WTC11 (cell line): ENCODE measurements at regions not wholly inside any gene's neighbourhood (a gene's known extent, or its start where the extent isn't known, plus 50 kb on each side); places are given as distances from the start of the nearest gene placed in this dataset.

ENCODE experiments used
- ATAC-seq: fragments of 200-7000 bp; cut with Tn5 transposase; 2 replicates; pipeline ENCODE4 v1.10.0; 2021; ENCODE audit warnings: mild to moderate bottlenecking, moderate library complexity
- CTCF ChIA-PET: fragments of 300-600 bp; sonication (Branson Sonifier 250); formaldehyde crosslinking; loops from one replicate; lab custom pipeline; 2021; ENCODE audit warnings: antibody characterized with exemption; lab: Charles Lee
- POLR2A ChIA-PET: fragments of 350-600 bp; sonication (Branson Sonifier 250); formaldehyde crosslinking; loops from one replicate; lab custom pipeline; 2021; ENCODE audit warnings: antibody characterized with exemption; lab: Charles Lee
- DNase-seq: peaks from one replicate; pipeline ENCODE4 v3.0.0; 2021; ENCODE audit warnings: low spot score
- H3K27ac Mint-ChIP-seq: 2 replicates; pipeline ENCODE4 v1.8.0; 2021; ENCODE audit warnings: mixed read lengths
- H3K27me3 Mint-ChIP-seq: 2 replicates; pipeline ENCODE4 v1.8.0; 2021; ENCODE audit warnings: low read depth, mild to moderate bottlenecking, moderate library complexity, mixed read lengths
- H3K36me3 Mint-ChIP-seq: 2 replicates; pipeline ENCODE4 v1.8.0; 2021; ENCODE audit warnings: mixed read lengths
- H3K4me1 Mint-ChIP-seq: 2 replicates; pipeline ENCODE4 v1.8.0; 2022; ENCODE audit warnings: mixed read lengths
- H3K4me3 Mint-ChIP-seq: 2 replicates; pipeline ENCODE4 v1.8.0; 2021; ENCODE audit warnings: mild to moderate bottlenecking, moderate library complexity, mixed read lengths
- H3K9me3 Mint-ChIP-seq: 2 replicates; pipeline ENCODE4 v1.8.0; 2021; ENCODE audit warnings: mixed read lengths
- ELF4 ChIP-seq: sonication (generic); formaldehyde crosslinking; IDR thresholded peaks from 2 replicates; pipeline ENCODE4 v1.8.1; 2022; ENCODE audit warnings: low read depth, mild to moderate bottlenecking, moderate library complexity, missing genetic modification reagents
- EMX1 ChIP-seq: fragments of 250-450 bp; sonication (Bioruptor Pico); IDR thresholded peaks from 2 replicates; pipeline ENCODE4 v1.8.0; 2021; ENCODE audit warnings: mild to moderate bottlenecking
- ESRRA ChIP-seq: sonication (generic); formaldehyde crosslinking; IDR thresholded peaks from 2 replicates; pipeline ENCODE4 v1.8.1; 2022; ENCODE audit warnings: mild to moderate bottlenecking, missing genetic modification reagents, borderline replicate concordance
- GRHL2 ChIP-seq: fragments of 250-450 bp; sonication (Bioruptor Pico); IDR thresholded peaks from 2 replicates; pipeline ENCODE4 v1.8.0; 2022; ENCODE audit warnings: mild to moderate bottlenecking, moderate library complexity; ENCODE audit not compliant: insufficient replicate concordance, severe bottlenecking
- NFE2L1 ChIP-seq: sonication (generic); formaldehyde crosslinking; IDR thresholded peaks from 2 replicates; pipeline ENCODE4 v1.8.1; 2023; ENCODE audit warnings: missing genetic modification reagents
- NR1H2 ChIP-seq: sonication (generic); formaldehyde crosslinking; IDR thresholded peaks from 2 replicates; pipeline ENCODE4 v1.9.0; 2021; ENCODE audit warnings: mild to moderate bottlenecking, moderate library complexity, missing genetic modification reagents
- TCF7 ChIP-seq: sonication (generic); formaldehyde crosslinking; IDR thresholded peaks from 2 replicates; pipeline ENCODE4 v1.8.0; 2022; ENCODE audit warnings: mild to moderate bottlenecking, low read depth, missing genetic modification reagents, moderate library complexity
- TEAD4 ChIP-seq: sonication (generic); formaldehyde crosslinking; IDR thresholded peaks from 2 replicates; pipeline ENCODE4 v1.8.0; 2022; ENCODE audit warnings: mild to moderate bottlenecking, missing genetic modification reagents
- ZBTB21 ChIP-seq: sonication (generic); formaldehyde crosslinking; IDR thresholded peaks from 2 replicates; pipeline ENCODE4 v1.8.1; 2023; ENCODE audit warnings: mild to moderate bottlenecking, missing genetic modification reagents, borderline replicate concordance
- ZNF121 ChIP-seq: sonication (generic); formaldehyde crosslinking; IDR thresholded peaks from 2 replicates; pipeline ENCODE4 v1.8.0; 2023; ENCODE audit warnings: missing genetic modification reagents
- TF ChIP-seq, protein P1 (sequence below): sonication (generic); formaldehyde crosslinking; conservative IDR thresholded peaks from 2 replicates; pipeline ENCODE4 v1.8.1; 2023; ENCODE audit warnings: mild to moderate bottlenecking, low read depth, missing genetic modification reagents, moderate library complexity
- TF ChIP-seq, protein P2 (sequence below): sonication (generic); formaldehyde crosslinking; IDR thresholded peaks from 2 replicates; pipeline ENCODE4 v1.8.1; 2022; ENCODE audit warnings: low read depth, missing genetic modification reagents, borderline replicate concordance
- TF ChIP-seq, protein P3 (sequence below): sonication (generic); formaldehyde crosslinking; IDR thresholded peaks from 2 replicates; pipeline ENCODE4 v1.8.1; 2022; ENCODE audit warnings: missing genetic modification reagents, borderline replicate concordance
- TF ChIP-seq, protein P4 (sequence below): fragments of 250-450 bp; sonication (Bioruptor Pico); IDR thresholded peaks from 2 replicates; pipeline ENCODE4 v1.9.0; 2021; ENCODE audit warnings: mild to moderate bottlenecking
- TF ChIP-seq, protein P5 (sequence below): sonication (generic); formaldehyde crosslinking; IDR thresholded peaks from 2 replicates; pipeline ENCODE4 v1.8.1; 2023; ENCODE audit warnings: mild to moderate bottlenecking, missing genetic modification reagents
- TF ChIP-seq, protein P6 (sequence below): sonication (generic); formaldehyde crosslinking; IDR thresholded peaks from 2 replicates; pipeline ENCODE4 v1.8.0; 2022; ENCODE audit warnings: mild to moderate bottlenecking, missing genetic modification reagents
- TF ChIP-seq, protein P7 (sequence below): sonication (generic); formaldehyde crosslinking; IDR thresholded peaks from 2 replicates; pipeline ENCODE4 v1.8.0; 2023; ENCODE audit warnings: mild to moderate bottlenecking, missing genetic modification reagents

DNA sequence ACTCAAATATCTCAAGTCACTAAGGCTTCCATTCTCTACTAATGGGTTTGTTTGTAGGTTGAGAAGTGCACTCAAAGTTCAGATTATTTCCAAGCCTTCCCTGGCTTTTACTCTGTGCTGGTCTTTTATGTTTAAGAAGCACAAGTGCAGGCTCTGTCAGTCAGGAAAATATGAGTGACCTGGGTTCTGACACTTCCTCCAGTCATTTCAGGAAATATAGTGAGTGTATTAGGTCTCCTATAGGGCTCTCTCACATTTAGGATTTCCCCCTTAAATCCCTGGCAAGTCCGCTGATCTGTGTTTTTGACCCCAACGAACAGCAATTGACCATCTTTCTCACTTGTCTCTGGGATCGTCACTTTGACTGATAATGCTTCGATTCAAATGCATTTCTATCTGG lies 210.2 kb downstream of the ARPP21 start:
- Mint-ChIP-seq H3K4me3 (no peak overlapping the region), H3K9me3 (no peaks in the 10 kb centered on the region), H3K27me3 (no peaks in the 10 kb centered on the region), H3K4me1 (no peaks in the 10 kb centered on the region), H3K36me3 (no peaks in the 10 kb centered on the region), H3K27ac (no peak overlapping the region)
- ChIA-PET CTCF (no interaction called here), POLR2A (no interaction called here)
- DNase-seq = no peak
- TF ChIP-seq NFE2L1 (CRISPR knock-in tag) (no peak), TCF7 (CRISPR knock-in tag) (no peak), TEAD4 (CRISPR knock-in tag) (no peak), ESRRA (CRISPR knock-in tag) (no peak), EMX1 (CRISPR knock-in tag) (no peak), NR1H2 (CRISPR knock-in tag) (no peak), ELF4 (CRISPR knock-in tag) (no peak), GRHL2 (CRISPR knock-in tag) (no peak), ZNF121 (CRISPR knock-in tag) (no peak), ZBTB21 (no peak)
- TF ChIP-seq, protein P1, sequence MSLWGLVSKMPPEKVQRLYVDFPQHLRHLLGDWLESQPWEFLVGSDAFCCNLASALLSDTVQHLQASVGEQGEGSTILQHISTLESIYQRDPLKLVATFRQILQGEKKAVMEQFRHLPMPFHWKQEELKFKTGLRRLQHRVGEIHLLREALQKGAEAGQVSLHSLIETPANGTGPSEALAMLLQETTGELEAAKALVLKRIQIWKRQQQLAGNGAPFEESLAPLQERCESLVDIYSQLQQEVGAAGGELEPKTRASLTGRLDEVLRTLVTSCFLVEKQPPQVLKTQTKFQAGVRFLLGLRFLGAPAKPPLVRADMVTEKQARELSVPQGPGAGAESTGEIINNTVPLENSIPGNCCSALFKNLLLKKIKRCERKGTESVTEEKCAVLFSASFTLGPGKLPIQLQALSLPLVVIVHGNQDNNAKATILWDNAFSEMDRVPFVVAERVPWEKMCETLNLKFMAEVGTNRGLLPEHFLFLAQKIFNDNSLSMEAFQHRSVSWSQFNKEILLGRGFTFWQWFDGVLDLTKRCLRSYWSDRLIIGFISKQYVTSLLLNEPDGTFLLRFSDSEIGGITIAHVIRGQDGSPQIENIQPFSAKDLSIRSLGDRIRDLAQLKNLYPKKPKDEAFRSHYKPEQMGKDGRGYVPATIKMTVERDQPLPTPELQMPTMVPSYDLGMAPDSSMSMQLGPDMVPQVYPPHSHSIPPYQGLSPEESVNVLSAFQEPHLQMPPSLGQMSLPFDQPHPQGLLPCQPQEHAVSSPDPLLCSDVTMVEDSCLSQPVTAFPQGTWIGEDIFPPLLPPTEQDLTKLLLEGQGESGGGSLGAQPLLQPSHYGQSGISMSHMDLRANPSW (CRISPR knock-in tag) = no peak
- TF ChIP-seq, protein P2, sequence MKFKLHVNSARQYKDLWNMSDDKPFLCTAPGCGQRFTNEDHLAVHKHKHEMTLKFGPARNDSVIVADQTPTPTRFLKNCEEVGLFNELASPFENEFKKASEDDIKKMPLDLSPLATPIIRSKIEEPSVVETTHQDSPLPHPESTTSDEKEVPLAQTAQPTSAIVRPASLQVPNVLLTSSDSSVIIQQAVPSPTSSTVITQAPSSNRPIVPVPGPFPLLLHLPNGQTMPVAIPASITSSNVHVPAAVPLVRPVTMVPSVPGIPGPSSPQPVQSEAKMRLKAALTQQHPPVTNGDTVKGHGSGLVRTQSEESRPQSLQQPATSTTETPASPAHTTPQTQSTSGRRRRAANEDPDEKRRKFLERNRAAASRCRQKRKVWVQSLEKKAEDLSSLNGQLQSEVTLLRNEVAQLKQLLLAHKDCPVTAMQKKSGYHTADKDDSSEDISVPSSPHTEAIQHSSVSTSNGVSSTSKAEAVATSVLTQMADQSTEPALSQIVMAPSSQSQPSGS (CRISPR knock-in tag) = no peak
- TF ChIP-seq, protein P3, sequence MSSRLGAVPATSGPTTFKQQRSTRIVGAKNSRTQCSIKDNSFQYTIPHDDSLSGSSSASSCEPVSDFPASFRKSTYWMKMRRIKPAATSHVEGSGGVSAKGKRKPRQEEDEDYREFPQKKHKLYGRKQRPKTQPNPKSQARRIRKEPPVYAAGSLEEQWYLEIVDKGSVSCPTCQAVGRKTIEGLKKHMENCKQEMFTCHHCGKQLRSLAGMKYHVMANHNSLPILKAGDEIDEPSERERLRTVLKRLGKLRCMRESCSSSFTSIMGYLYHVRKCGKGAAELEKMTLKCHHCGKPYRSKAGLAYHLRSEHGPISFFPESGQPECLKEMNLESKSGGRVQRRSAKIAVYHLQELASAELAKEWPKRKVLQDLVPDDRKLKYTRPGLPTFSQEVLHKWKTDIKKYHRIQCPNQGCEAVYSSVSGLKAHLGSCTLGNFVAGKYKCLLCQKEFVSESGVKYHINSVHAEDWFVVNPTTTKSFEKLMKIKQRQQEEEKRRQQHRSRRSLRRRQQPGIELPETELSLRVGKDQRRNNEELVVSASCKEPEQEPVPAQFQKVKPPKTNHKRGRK (CRISPR knock-in tag) = no peak
- TF ChIP-seq, protein P4, sequence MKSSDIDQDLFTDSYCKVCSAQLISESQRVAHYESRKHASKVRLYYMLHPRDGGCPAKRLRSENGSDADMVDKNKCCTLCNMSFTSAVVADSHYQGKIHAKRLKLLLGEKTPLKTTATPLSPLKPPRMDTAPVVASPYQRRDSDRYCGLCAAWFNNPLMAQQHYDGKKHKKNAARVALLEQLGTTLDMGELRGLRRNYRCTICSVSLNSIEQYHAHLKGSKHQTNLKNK = no peak
- TF ChIP-seq, protein P5, sequence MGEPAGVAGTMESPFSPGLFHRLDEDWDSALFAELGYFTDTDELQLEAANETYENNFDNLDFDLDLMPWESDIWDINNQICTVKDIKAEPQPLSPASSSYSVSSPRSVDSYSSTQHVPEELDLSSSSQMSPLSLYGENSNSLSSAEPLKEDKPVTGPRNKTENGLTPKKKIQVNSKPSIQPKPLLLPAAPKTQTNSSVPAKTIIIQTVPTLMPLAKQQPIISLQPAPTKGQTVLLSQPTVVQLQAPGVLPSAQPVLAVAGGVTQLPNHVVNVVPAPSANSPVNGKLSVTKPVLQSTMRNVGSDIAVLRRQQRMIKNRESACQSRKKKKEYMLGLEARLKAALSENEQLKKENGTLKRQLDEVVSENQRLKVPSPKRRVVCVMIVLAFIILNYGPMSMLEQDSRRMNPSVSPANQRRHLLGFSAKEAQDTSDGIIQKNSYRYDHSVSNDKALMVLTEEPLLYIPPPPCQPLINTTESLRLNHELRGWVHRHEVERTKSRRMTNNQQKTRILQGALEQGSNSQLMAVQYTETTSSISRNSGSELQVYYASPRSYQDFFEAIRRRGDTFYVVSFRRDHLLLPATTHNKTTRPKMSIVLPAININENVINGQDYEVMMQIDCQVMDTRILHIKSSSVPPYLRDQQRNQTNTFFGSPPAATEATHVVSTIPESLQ = no peak
- TF ChIP-seq, protein P6, sequence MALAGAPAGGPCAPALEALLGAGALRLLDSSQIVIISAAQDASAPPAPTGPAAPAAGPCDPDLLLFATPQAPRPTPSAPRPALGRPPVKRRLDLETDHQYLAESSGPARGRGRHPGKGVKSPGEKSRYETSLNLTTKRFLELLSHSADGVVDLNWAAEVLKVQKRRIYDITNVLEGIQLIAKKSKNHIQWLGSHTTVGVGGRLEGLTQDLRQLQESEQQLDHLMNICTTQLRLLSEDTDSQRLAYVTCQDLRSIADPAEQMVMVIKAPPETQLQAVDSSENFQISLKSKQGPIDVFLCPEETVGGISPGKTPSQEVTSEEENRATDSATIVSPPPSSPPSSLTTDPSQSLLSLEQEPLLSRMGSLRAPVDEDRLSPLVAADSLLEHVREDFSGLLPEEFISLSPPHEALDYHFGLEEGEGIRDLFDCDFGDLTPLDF (CRISPR knock-in tag) = no peak
- TF ChIP-seq, protein P7, sequence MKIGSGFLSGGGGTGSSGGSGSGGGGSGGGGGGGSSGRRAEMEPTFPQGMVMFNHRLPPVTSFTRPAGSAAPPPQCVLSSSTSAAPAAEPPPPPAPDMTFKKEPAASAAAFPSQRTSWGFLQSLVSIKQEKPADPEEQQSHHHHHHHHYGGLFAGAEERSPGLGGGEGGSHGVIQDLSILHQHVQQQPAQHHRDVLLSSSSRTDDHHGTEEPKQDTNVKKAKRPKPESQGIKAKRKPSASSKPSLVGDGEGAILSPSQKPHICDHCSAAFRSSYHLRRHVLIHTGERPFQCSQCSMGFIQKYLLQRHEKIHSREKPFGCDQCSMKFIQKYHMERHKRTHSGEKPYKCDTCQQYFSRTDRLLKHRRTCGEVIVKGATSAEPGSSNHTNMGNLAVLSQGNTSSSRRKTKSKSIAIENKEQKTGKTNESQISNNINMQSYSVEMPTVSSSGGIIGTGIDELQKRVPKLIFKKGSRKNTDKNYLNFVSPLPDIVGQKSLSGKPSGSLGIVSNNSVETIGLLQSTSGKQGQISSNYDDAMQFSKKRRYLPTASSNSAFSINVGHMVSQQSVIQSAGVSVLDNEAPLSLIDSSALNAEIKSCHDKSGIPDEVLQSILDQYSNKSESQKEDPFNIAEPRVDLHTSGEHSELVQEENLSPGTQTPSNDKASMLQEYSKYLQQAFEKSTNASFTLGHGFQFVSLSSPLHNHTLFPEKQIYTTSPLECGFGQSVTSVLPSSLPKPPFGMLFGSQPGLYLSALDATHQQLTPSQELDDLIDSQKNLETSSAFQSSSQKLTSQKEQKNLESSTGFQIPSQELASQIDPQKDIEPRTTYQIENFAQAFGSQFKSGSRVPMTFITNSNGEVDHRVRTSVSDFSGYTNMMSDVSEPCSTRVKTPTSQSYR (CRISPR knock-in tag) = no peak
- ATAC-seq = no peak
